Transverse colon (tissue), 4 donors: ENCODE measurements at regions not wholly inside any gene's neighbourhood (a gene's known extent, or its start where the extent isn't known, plus 50 kb on each side); places are given as distances from the start of the nearest gene placed in this dataset.

Experiments used
- CTCF ChIP-seq, 5 experiments: fragments of 200-600 bp in 3 of 5; fragments of 450-650 bp in 2 of 5; sonication (generic) in 3 of 5; IDR thresholded peaks; 1 replicate in 2 of 5; 2 replicates in 3 of 5; pipeline ENCODE4 v1.5.1; 2016 to 2017; ENCODE audit warnings: antibody characterized with exemption in 5 of 5, inconsistent platforms in 3 of 5, mild to moderate bottlenecking in 2 of 5, moderate library complexity in 1 of 5
- EP300 ChIP-seq: sonication (generic); formaldehyde crosslinking; IDR thresholded peaks from one replicate; pipeline ENCODE4 v1.6.1; 2017; ENCODE audit warnings: antibody characterized with exemption, low read depth
- POLR2A ChIP-seq: fragments of 450-650 bp; IDR thresholded peaks from one replicate; pipeline ENCODE4 v1.6.1; 2016; ENCODE audit warnings: antibody characterized with exemption, mild to moderate bottlenecking, moderate library complexity
- POLR2AphosphoS5 ChIP-seq, 3 donors: sonication (generic); formaldehyde crosslinking; IDR thresholded peaks; one replicate each; pipeline ENCODE4 v1.6.1; 2016; ENCODE audit warnings: antibody characterized with exemption in 3 of 3

- no peak for TF ChIP-seq CTCF (IDR thresholded peaks at IDR 0.05)
- no peak for TF ChIP-seq POLR2AphosphoS5 (IDR thresholded peaks at IDR 0.05)
- no peak for TF ChIP-seq POLR2A
- no peak for TF ChIP-seq EP300
Measured at GRCh38 chr1:104182251-104182650, 432.6 kb downstream of the AMY1C start.
